DOHH2 (cell line): ENCODE measurements at regions not wholly inside any gene's neighbourhood (a gene's known extent, or its start where the extent isn't known, plus 50 kb on each side); places are given as distances from the start of the nearest gene placed in this dataset.

ENCODE experiments used
- H3F3A ChIP-seq: fragments of 200-600 bp; sonication (generic), shearing (Covaris generic); 2 replicates; pipeline ENCODE4 v1.6.0; 2016; ENCODE audit warnings: antibody characterized with exemption, mild to moderate bottlenecking; ENCODE audit not compliant: control insufficient read depth, insufficient read depth
- H3K27ac ChIP-seq: fragments of 200-600 bp; sonication (generic); 2 replicates; pipeline ENCODE4 v1.5.1; 2014; ENCODE audit warnings: low read depth, mild to moderate bottlenecking, low read length, moderate library complexity
- H3K27me3 ChIP-seq: fragments of 200-600 bp; sonication (generic); 2 replicates; pipeline ENCODE4 v1.6.1; 2014; ENCODE audit warnings: mild to moderate bottlenecking, low read length, mixed read lengths; ENCODE audit not compliant: control insufficient read depth
- H3K36me3 ChIP-seq: fragments of 200-600 bp; sonication (generic); 2 replicates; pipeline ENCODE4 v1.6.1; 2014; ENCODE audit warnings: mild to moderate bottlenecking, low read length, moderate library complexity, mixed read lengths; ENCODE audit not compliant: control insufficient read depth
- H3K4me1 ChIP-seq: fragments of 200-600 bp; sonication (generic); 2 replicates; pipeline ENCODE4 v1.6.1; 2014; ENCODE audit warnings: mild to moderate bottlenecking, low read length, mixed read lengths; ENCODE audit not compliant: control insufficient read depth
- H3K4me2 ChIP-seq: fragments of 200-600 bp; sonication (generic); 2 replicates; pipeline ENCODE4 v1.6.0; 2014; ENCODE audit warnings: mild to moderate bottlenecking, low read length, moderate library complexity
- H3K4me3 ChIP-seq: fragments of 200-600 bp; sonication (generic); 2 replicates; pipeline ENCODE4 v1.5.1; 2014; ENCODE audit warnings: mild to moderate bottlenecking, low read length, mixed read lengths
- H3K79me2 ChIP-seq: fragments of 200-600 bp; sonication (generic); 2 replicates; pipeline ENCODE4 v1.6.1; 2014; ENCODE audit warnings: mild to moderate bottlenecking, low read length, mixed read lengths; ENCODE audit not compliant: control insufficient read depth
- H3K9me2 ChIP-seq: fragments of 200-600 bp; sonication (generic); replicated peaks from 2 replicates; pipeline ENCODE4 v1.6.1; 2014; ENCODE audit warnings: mild to moderate bottlenecking, low read length, mixed read lengths; ENCODE audit not compliant: control insufficient read depth
- H3K9me3 ChIP-seq: fragments of 200-600 bp; sonication (generic); 2 replicates; pipeline ENCODE4 v1.6.1; 2014; ENCODE audit warnings: antibody characterized with exemption, low read length, mixed read lengths; ENCODE audit not compliant: control insufficient read depth, insufficient read depth
- H4K20me1 ChIP-seq: fragments of 200-600 bp; sonication (generic); 2 replicates; pipeline ENCODE4 v1.6.0; 2014; ENCODE audit warnings: low read depth, mild to moderate bottlenecking, antibody characterized with exemption, low read length, moderate library complexity; ENCODE audit not compliant: control insufficient read depth, insufficient read depth
- CTCF ChIP-seq: fragments of 200-600 bp; sonication (generic); IDR thresholded peaks from one replicate; pipeline ENCODE4 v1.5.1; 2014; ENCODE audit warnings: antibody characterized with exemption, mild to moderate bottlenecking, low read depth, low read length; ENCODE audit not compliant: poor library complexity, severe bottlenecking
- EZH2phosphoT487 ChIP-seq: fragments of 200-600 bp; sonication (generic); IDR thresholded peaks from 2 replicates; pipeline ENCODE4 v1.6.1; 2017; ENCODE audit warnings: borderline replicate concordance, mild to moderate bottlenecking, antibody characterized with exemption, low read length, moderate library complexity, mixed read lengths

GRCh38 chr10:64210211-64210610, 689.0 kb downstream of the REEP3 start:
- TF ChIP-seq EZH2phosphoT487 (no peak), CTCF (no peak)
- Histone ChIP-seq H4K20me1 (no peaks in the 10 kb centered on the region), H3K4me3 (no peak overlapping the region), H3K4me2 (no peak overlapping the region), H3K4me1 (no peaks in the 10 kb centered on the region), H3K36me3 (no peaks in the 10 kb centered on the region), H3K79me2 (no peaks in the 10 kb centered on the region), H3F3A (no peaks in the 10 kb centered on the region), H3K9me2 (no peaks in the 10 kb centered on the region), H3K27me3 (no peaks in the 10 kb centered on the region), H3K9me3 (peaks cover 2% of the 10 kb centered on the region; the same call in 1 of the 2 replicates), H3K27ac (no peak overlapping the region)

- no peaks in the 10 kb centered on the region for H3K9me2 ChIP-seq
- TF ChIP-seq EZH2phosphoT487 (no peak), CTCF (no peak)
- no peaks in the 10 kb centered on the region for H3K79me2 ChIP-seq
- H3K4me2 ChIP-seq, result no peak overlapping the region
- H3K27ac ChIP-seq, result no peak overlapping the region
- no peaks in the 10 kb centered on the region for H3K4me1 ChIP-seq
- H4K20me1 ChIP-seq, result no peaks in the 10 kb centered on the region
- H3K36me3 ChIP-seq, result no peaks in the 10 kb centered on the region
- no peaks in the 10 kb centered on the region for H3K27me3 ChIP-seq
- no peak overlapping the region for H3K4me3 ChIP-seq
- no peaks in the 10 kb centered on the region for H3F3A ChIP-seq
- H3K9me3 ChIP-seq, result peaks cover 2% of the 10 kb centered on the region; the same call in 1 of the 2 replicates
These were observed 690.3 kb downstream of the REEP3 start for GRCh38 chr10:64211466-64211865.

- H3K9me2 ChIP-seq, result no peaks in the 10 kb centered on the region
- no peak overlapping the region for H3K27ac ChIP-seq
- H3K79me2 ChIP-seq, result no peaks in the 10 kb centered on the region
- H3K4me2 ChIP-seq, result no peak overlapping the region
- H4K20me1 ChIP-seq, result no peaks in the 10 kb centered on the region
- no peaks in the 10 kb centered on the region for H3K4me1 ChIP-seq
- no peak overlapping the region for H3K4me3 ChIP-seq
- H3K9me3 ChIP-seq, result no peaks in the 10 kb centered on the region
- TF ChIP-seq CTCF (no peak), EZH2phosphoT487 (no peak)
- no peaks in the 10 kb centered on the region for H3K36me3 ChIP-seq
- H3F3A ChIP-seq, result no peaks in the 10 kb centered on the region
- no peaks in the 10 kb centered on the region for H3K27me3 ChIP-seq
These were observed 693.9 kb downstream of the REEP3 start for GRCh38 chr10:64215088-64215487.
